K562 (cell line): ENCODE measurements at regions not wholly inside any gene's neighbourhood (a gene's known extent, or its start where the extent isn't known, plus 50 kb on each side); places are given as distances from the start of the nearest gene placed in this dataset.

Experiments
- ELK1 ChIP-seq: sonication (generic); formaldehyde crosslinking; IDR thresholded peaks from 2 replicates; pipeline ENCODE4 v1.8.1; 2022; ENCODE audit warnings: missing genetic modification reagents
- ELK3 ChIP-seq: fragments of 450-650 bp; formaldehyde crosslinking; IDR thresholded peaks from 2 replicates; pipeline ENCODE4 v1.4.0; 2020; ENCODE audit warnings: mild to moderate bottlenecking
- FOS ChIP-seq: IDR thresholded peaks from 3 replicates; pipeline ENCODE4 v1.6.1; 2011; ENCODE audit not compliant: insufficient read length; ENCODE audit errors: extremely low read depth
- HINFP ChIP-seq: fragments of 450-650 bp; conservative IDR thresholded peaks from 2 replicates; pipeline ENCODE4 v1.6.1; 2016; ENCODE audit warnings: missing genetic modification characterization, low read depth, mild to moderate bottlenecking, control low read depth, missing compliant biosample characterization
- ILF3 ChIP-seq: fragments of 450-650 bp; IDR thresholded peaks from 2 replicates; pipeline ENCODE4 v1.6.1; 2018; ENCODE audit warnings: antibody characterized with exemption, mild to moderate bottlenecking, moderate library complexity, borderline replicate concordance
- L3MBTL2 ChIP-seq: fragments of 450-650 bp; IDR thresholded peaks from 2 replicates; pipeline ENCODE4 v1.6.1; 2016; ENCODE audit warnings: mild to moderate bottlenecking, moderate library complexity
- NKRF ChIP-seq: fragments of 450-650 bp; IDR thresholded peaks from 2 replicates; pipeline ENCODE4 v1.6.1; 2016; ENCODE audit warnings: borderline replicate concordance
- REST ChIP-seq, 2 experiments: fragments of 450-650 bp; formaldehyde crosslinking in 1 of 2; IDR thresholded peaks; 2 replicates each; pipeline versions ENCODE4 v1.4.0 to v1.6.1; 2014 to 2020; ENCODE audit warnings: mild to moderate bottlenecking in 2 of 2, borderline replicate concordance in 1 of 2, low read depth in 1 of 2
- SNRNP70 ChIP-seq: fragments of 200-400 bp; formaldehyde crosslinking; optimal IDR thresholded peaks from 2 replicates; pipeline ENCODE3; 2017; ENCODE audit warnings: low read depth, low read length
- TAF15 ChIP-seq: fragments of 200-400 bp; formaldehyde crosslinking; IDR thresholded peaks from 2 replicates; pipeline ENCODE4 v1.6.1; 2017; ENCODE audit warnings: mild to moderate bottlenecking, low read depth, low read length, moderate library complexity
- ZFX ChIP-seq: sonication (generic); formaldehyde crosslinking; IDR thresholded peaks from 2 replicates; pipeline ENCODE4 v1.8.0; 2022; ENCODE audit warnings: mild to moderate bottlenecking, missing genetic modification reagents, moderate library complexity
- ZNF143 ChIP-seq: sonication (generic); formaldehyde crosslinking; IDR thresholded peaks from 2 replicates; pipeline ENCODE4 v1.9.0; 2022; ENCODE audit warnings: mild to moderate bottlenecking, missing genetic modification reagents

- TF ChIP-seq TAF15 (no peak), ELK3 (no peak), FOS (no peak), REST (IDR thresholded peaks at IDR 0.05; ENCODE audit: borderline replicate concordance) (peak; percentile 74; the same call in 1 of the 2 replicates), REST (CRISPR knock-in tag; IDR thresholded peaks at IDR 0.05; ENCODE audit: low read depth) (no peak), HINFP (no peak), L3MBTL2 (peak; percentile 15; the same call in 1 of the 2 replicates), ILF3 (no peak), ELK1 (CRISPR knock-in tag) (no peak), SNRNP70 (no peak), NKRF (no peak), ZNF143 (CRISPR knock-in tag) (no peak), ZFX (0 out of 2 replicates have a peak, but pooled peaks have one; percentile 13)
Measured at GRCh38 chr11:119533921-119534736, 111.2 kb upstream of the THY1 start (continued).
